ENCODE measurements at regions not wholly inside any gene's neighbourhood (a gene's known extent, or its start where the extent isn't known, plus 50 kb on each side); places are given as distances from the start of the nearest gene placed in this dataset.

GRCh38 chr12:93242154-93242972 is 135.4 kb upstream of the NUDT4 start:
- no peak overlapping the region for H2AFZ ChIP-seq (ENCODE audit: low read depth)
- peaks cover 0 to 21% of the 10 kb centered on the region in 2 experiments; a peak in 2 of 4 replicates for H3K4me1 ChIP-seq (ENCODE audit: control insufficient read depth in 1 of 2, insufficient read depth in 2 of 2, low read depth in 1 of 2, low read length in 1 of 2)
- H3K4me2 ChIP-seq, result no peak overlapping the region
- H3K9me3 ChIP-seq, result no peaks in the 10 kb centered on the region
- H3K4me3 ChIP-seq (ENCODE audit: low read depth in 2 of 2, low read length in 1 of 2), result no peak overlapping the region
- no peaks in the 10 kb centered on the region for H3K27me3 ChIP-seq (ENCODE audit: insufficient read depth)
- TF ChIP-seq NRF1 (IDR thresholded peaks at IDR 0.05; ENCODE audit: low read depth, low read length) (no peak), EZH2phosphoT487 (IDR thresholded peaks at IDR 0.05; ENCODE audit: borderline replicate concordance, low read depth) (no peak), CTCF (IDR thresholded peaks at IDR 0.05) (no peak), GATA2 (CRISPR knock-in tag; IDR thresholded peaks at IDR 0.05) (peak; percentile 39; the same call in 1 of the 2 replicates), EP300 (IDR thresholded peaks at IDR 0.05; ENCODE audit: borderline replicate concordance in 1 of 2, low read depth in 1 of 2, low read length in 1 of 2) (peak in 1 of 2 experiments; percentile 29; a peak in 1 of 4 replicates)
- peak overlapping the region in 1 of 2 experiments; percentile 58; a peak in 2 of 4 replicates for H3K27ac ChIP-seq (ENCODE audit: low read depth in 2 of 2, low read length in 1 of 2)
- ChIA-PET CTCF (interaction anchor here (0.7 to 1.6 kb wide), 8 partner anchors 12 to 255 kb away, joined by 3 to 4 read pairs (median 3); no protein-coding TSS in a partner anchor), POLR2A (no interaction called here)
- peak; percentile 24 for DNase-seq
- H3K36me3 ChIP-seq (replicated peaks in 1 of 2; ENCODE audit: control insufficient read depth in 1 of 2, insufficient read depth in 2 of 2, low read length in 1 of 2), result no peaks in the 10 kb centered on the region
- no peak overlapping the region for H3K9ac ChIP-seq
- H4K20me1 ChIP-seq (ENCODE audit: insufficient read depth), result no peaks in the 10 kb centered on the region
- 70% methylated on average over 6 of the region's 6 CpGs for WGBS (ENCODE audit: low lambda C conversion rate)
- H3K9me2 ChIP-seq, result no peaks in the 10 kb centered on the region
- H3F3A ChIP-seq (replicated peaks; ENCODE audit: insufficient read depth), result no peaks in the 10 kb centered on the region
- H3K79me2 ChIP-seq (ENCODE audit: insufficient read depth), result no peaks in the 10 kb centered on the region

GRCh38 chr12:93243382-93243688 is 134.4 kb upstream of the NUDT4 start:
- no peaks in the 10 kb centered on the region for H3K36me3 ChIP-seq (replicated peaks in 1 of 2; ENCODE audit: control insufficient read depth in 1 of 2, insufficient read depth in 2 of 2, low read length in 1 of 2)
- no peak overlapping the region for H3K4me2 ChIP-seq
- no peaks in the 10 kb centered on the region for H3K27me3 ChIP-seq (ENCODE audit: insufficient read depth)
- H3K27ac ChIP-seq (ENCODE audit: low read depth in 2 of 2, low read length in 1 of 2), result peak overlapping the region in 1 of 2 experiments; percentile 58; a peak in 3 of 4 replicates
- peaks cover 4% of the 10 kb centered on the region for H3F3A ChIP-seq (replicated peaks; ENCODE audit: insufficient read depth)
- H3K9me3 ChIP-seq, result no peaks in the 10 kb centered on the region
- DNase-seq, result no peak
- H3K79me2 ChIP-seq (ENCODE audit: insufficient read depth), result no peaks in the 10 kb centered on the region
- H3K4me3 ChIP-seq (ENCODE audit: low read depth in 2 of 2, low read length in 1 of 2), result no peak overlapping the region
- peaks cover 0 to 26% of the 10 kb centered on the region in 2 experiments; a peak in 3 of 4 replicates for H3K4me1 ChIP-seq (ENCODE audit: control insufficient read depth in 1 of 2, insufficient read depth in 2 of 2, low read depth in 1 of 2, low read length in 1 of 2)
- no peak overlapping the region for H2AFZ ChIP-seq (ENCODE audit: low read depth)
- ChIA-PET CTCF (interaction anchor here (1.0 kb wide), 2 partner anchors 256 to 1660 kb away, joined by 3 to 4 read pairs; no protein-coding TSS in a partner anchor), POLR2A (no interaction called here)
- H4K20me1 ChIP-seq (ENCODE audit: insufficient read depth), result no peaks in the 10 kb centered on the region
- TF ChIP-seq MXI1 (IDR thresholded peaks at IDR 0.05; ENCODE audit: low read depth, low read length), result no peak
- no peak for TF ChIP-seq FOSL2 (IDR thresholded peaks at IDR 0.05; ENCODE audit: borderline replicate concordance, low read depth)
- TF ChIP-seq IRF3 (IDR thresholded peaks at IDR 0.05; ENCODE audit: low read depth, low read length), result no peak
- no peak for TF ChIP-seq NFIC (IDR thresholded peaks at IDR 0.05; ENCODE audit: borderline replicate concordance)
- TF ChIP-seq POLR2AphosphoS5 (IDR thresholded peaks at IDR 0.05; ENCODE audit: low read depth, low read length), result no peak
- no peak for TF ChIP-seq ELF1 (IDR thresholded peaks at IDR 0.05)
- no peak for TF ChIP-seq CHD2 (IDR thresholded peaks at IDR 0.05; ENCODE audit: low read length, partially characterized antibody)
- no peak for TF ChIP-seq TEAD4 (IDR thresholded peaks at IDR 0.05; ENCODE audit: borderline replicate concordance, insufficient read depth)
- no peak for TF ChIP-seq EP300 (IDR thresholded peaks at IDR 0.05; ENCODE audit: borderline replicate concordance in 1 of 2, low read depth in 1 of 2, low read length in 1 of 2)
- TF ChIP-seq NRF1 (IDR thresholded peaks at IDR 0.05; ENCODE audit: low read depth, low read length), result no peak
- TF ChIP-seq TAF1 (IDR thresholded peaks at IDR 0.05; ENCODE audit: borderline replicate concordance, low read depth, low read length), result no peak
- TF ChIP-seq FOXM1 (IDR thresholded peaks at IDR 0.05; ENCODE audit: low read depth), result no peak
- TF ChIP-seq RXRA (IDR thresholded peaks at IDR 0.05; ENCODE audit: borderline replicate concordance, low read depth), result no peak
- TF ChIP-seq REST (IDR thresholded peaks at IDR 0.05; ENCODE audit: low read depth, low read length), result no peak
- H3K9ac ChIP-seq, result no peak overlapping the region
- WGBS (ENCODE audit: low lambda C conversion rate), result 67% methylated on average over 3 of the region's 3 CpGs
- H3K9me2 ChIP-seq, result no peaks in the 10 kb centered on the region

All from SK-N-SH (cell line).